Vagina (tissue), 2 donors: ENCODE measurements at regions not wholly inside any gene's neighbourhood (a gene's known extent, or its start where the extent isn't known, plus 50 kb on each side); places are given as distances from the start of the nearest gene placed in this dataset.

ENCODE experiments used
- DNase-seq, 2 donors: peaks; one replicate each; pipeline ENCODE4 v3.0.0-alpha.2; 2017; ENCODE audit errors: extremely low spot score in 2 of 2
- H3K27ac ChIP-seq: fragments of 200-600 bp; sonication (generic); one replicate; pipeline ENCODE4 v1.5.1; 2019
- H3K27me3 ChIP-seq: fragments of 200-600 bp; sonication (generic); one replicate; pipeline ENCODE4 v1.5.1; 2019
- H3K36me3 ChIP-seq, 2 donors: fragments of 200-600 bp; sonication (generic); one replicate each; pipeline ENCODE4 v1.5.1; 2017 to 2019
- H3K4me1 ChIP-seq: fragments of 200-600 bp; sonication (generic); one replicate; pipeline ENCODE4 v1.5.1; 2019
- H3K4me3 ChIP-seq, 2 donors: fragments of 200-600 bp; sonication (generic); 1 replicate in 1 of 2; 2 replicates in 1 of 2; pipeline ENCODE4 v1.5.1; 2016 to 2019
- H3K9me3 ChIP-seq: fragments of 200-600 bp; sonication (generic); one replicate; pipeline ENCODE4 v1.5.1; 2019
- CTCF ChIP-seq, 3 experiments: fragments of 450-650 bp in 2 of 3; fragments of 200-600 bp in 1 of 3; sonication (generic) in 1 of 3; IDR thresholded peaks; one replicate each; pipeline ENCODE4 v1.5.1; 2017 to 2019; ENCODE audit warnings: antibody characterized with exemption in 3 of 3, mild to moderate bottlenecking in 2 of 3, moderate library complexity in 2 of 3
- POLR2A ChIP-seq, 2 donors: fragments of 450-650 bp; IDR thresholded peaks; one replicate each; pipeline ENCODE4 v1.6.1; 2017; ENCODE audit warnings: antibody characterized with exemption in 2 of 2, mild to moderate bottlenecking in 2 of 2, moderate library complexity in 2 of 2
- POLR2AphosphoS5 ChIP-seq, 2 donors: sonication (generic); formaldehyde crosslinking; IDR thresholded peaks; one replicate each; pipeline ENCODE4 v1.9.0; 2017; ENCODE audit warnings: antibody characterized with exemption in 2 of 2, mild to moderate bottlenecking in 2 of 2, low read depth in 1 of 2; ENCODE audit not compliant: insufficient read depth in 1 of 2
- intact Hi-C: fragments of 100-400 bp; cut with DNase I; formaldehyde crosslinking; loops from one replicate; pipeline ENCODE4 v1.15.1; 2023

- no peak for TF ChIP-seq POLR2A (IDR thresholded peaks at IDR 0.05)
- no peak for TF ChIP-seq CTCF (IDR thresholded peaks at IDR 0.05)
- TF ChIP-seq POLR2AphosphoS5 (IDR thresholded peaks at IDR 0.05; ENCODE audit: insufficient read depth in 1 of 2, low read depth in 1 of 2): no peak
- no peaks in the 10 kb centered on the region for H3K36me3 ChIP-seq
- intact Hi-C loops: no loop called here
- no peaks in the 10 kb centered on the region for H3K4me1 ChIP-seq
- H3K27ac ChIP-seq: no peak overlapping the region
- H3K27me3 ChIP-seq: no peaks in the 10 kb centered on the region
- DNase-seq: no peak
- H3K4me3 ChIP-seq: no peak overlapping the region
- no peaks in the 10 kb centered on the region for H3K9me3 ChIP-seq
These were observed 135.5 kb upstream of the GLI3 start for GRCh38 chr7:42372479-42372878.

GRCh38 chr7:42359946-42360345, 122.9 kb upstream of the GLI3 start:
- Histone ChIP-seq H3K27ac (no peak overlapping the region), H3K4me1 (no peaks in the 10 kb centered on the region), H3K4me3 (no peak overlapping the region), H3K27me3 (no peaks in the 10 kb centered on the region), H3K9me3 (no peaks in the 10 kb centered on the region), H3K36me3 (no peaks in the 10 kb centered on the region)
- TF ChIP-seq POLR2AphosphoS5 (IDR thresholded peaks at IDR 0.05; ENCODE audit: insufficient read depth in 1 of 2, low read depth in 1 of 2): no peak
- no peak for TF ChIP-seq POLR2A (IDR thresholded peaks at IDR 0.05)
- TF ChIP-seq CTCF (IDR thresholded peaks at IDR 0.05): no peak
- intact Hi-C loops: no loop called here
- DNase-seq: no peak

- Histone ChIP-seq H3K27me3 (no peaks in the 10 kb centered on the region), H3K4me3 (no peak overlapping the region), H3K27ac (no peak overlapping the region), H3K36me3 (no peaks in the 10 kb centered on the region), H3K9me3 (no peaks in the 10 kb centered on the region), H3K4me1 (peaks cover 21% of the 10 kb centered on the region)
- TF ChIP-seq CTCF (IDR thresholded peaks at IDR 0.05): no peak
- TF ChIP-seq POLR2AphosphoS5 (IDR thresholded peaks at IDR 0.05; ENCODE audit: insufficient read depth in 1 of 2, low read depth in 1 of 2): no peak
- TF ChIP-seq POLR2A (IDR thresholded peaks at IDR 0.05): no peak
- intact Hi-C loops: no loop called here
- DNase-seq: no peak
These were observed 114.4 kb upstream of the GLI3 start for GRCh38 chr7:42351316-42351935.

GRCh38 chr7:42350801-42351200, 113.8 kb upstream of the GLI3 start:
- H3K4me1 ChIP-seq: peaks cover 21% of the 10 kb centered on the region
- H3K27ac ChIP-seq: no peak overlapping the region
- H3K27me3 ChIP-seq: no peaks in the 10 kb centered on the region
- DNase-seq: no peak
- no peaks in the 10 kb centered on the region for H3K36me3 ChIP-seq
- no peak overlapping the region for H3K4me3 ChIP-seq
- intact Hi-C loops: no loop called here
- no peaks in the 10 kb centered on the region for H3K9me3 ChIP-seq
- no peak for TF ChIP-seq POLR2A (IDR thresholded peaks at IDR 0.05)
- TF ChIP-seq CTCF (IDR thresholded peaks at IDR 0.05): no peak
- TF ChIP-seq POLR2AphosphoS5 (IDR thresholded peaks at IDR 0.05; ENCODE audit: insufficient read depth in 1 of 2, low read depth in 1 of 2): no peak

GRCh38 chr7:42348631-42349030, 111.6 kb upstream of the GLI3 start:
- intact Hi-C loops: no loop called here
- no peak for DNase-seq
- Histone ChIP-seq H3K4me3 (no peak overlapping the region), H3K4me1 (peaks cover 21% of the 10 kb centered on the region), H3K36me3 (no peaks in the 10 kb centered on the region), H3K27ac (no peak overlapping the region), H3K9me3 (no peaks in the 10 kb centered on the region), H3K27me3 (no peaks in the 10 kb centered on the region)
- TF ChIP-seq POLR2AphosphoS5 (IDR thresholded peaks at IDR 0.05; ENCODE audit: insufficient read depth in 1 of 2, low read depth in 1 of 2) (no peak), POLR2A (IDR thresholded peaks at IDR 0.05) (no peak), CTCF (IDR thresholded peaks at IDR 0.05) (no peak)
